GM12878 (cell line): ENCODE measurements at regions not wholly inside any gene's neighbourhood (a gene's known extent, or its start where the extent isn't known, plus 50 kb on each side); places are given as distances from the start of the nearest gene placed in this dataset.

Experiments
- ATAC-seq: fragments of 200-7000 bp; cut with Tn5 transposase; 3 replicates; pipeline ENCODE4 v1.9.1; 2020; ENCODE audit warnings: mild to moderate bottlenecking, moderate library complexity
- BruUV-seq: library from RNA; stranded (reverse); fragments of 400-500 nt; replicated peaks from 2 replicates; lab custom pipeline; 2021; lab: Mats Ljungman, UMichigan
- CTCF ChIA-PET: fragments of 300-600 bp; sonication (Branson Sonifier 250); formaldehyde crosslinking; extraction: SDS; loops from one replicate; lab custom pipeline; 2021; ENCODE audit warnings: inconsistent platforms; lab: Yijun Ruan, JAX
- POLR2A ChIA-PET: fragments of 350-600 bp; formaldehyde crosslinking; extraction: SDS; loops from one replicate; lab custom pipeline; 2021; ENCODE audit warnings: inconsistent platforms; lab: Charles Lee
- RAD21 ChIA-PET: fragments of 300-600 bp; sonication (Branson Sonifier 250); formaldehyde crosslinking; loops from one replicate; lab custom pipeline; 2023; ENCODE audit warnings: antibody characterized with exemption; ENCODE audit not compliant: unreplicated experiment; lab: Charles Lee
- SMC1A ChIA-PET: fragments of 300-600 bp; sonication (Branson Sonifier 250); formaldehyde crosslinking; loops from one replicate; lab custom pipeline; 2023; ENCODE audit not compliant: unreplicated experiment, uncharacterized antibody; lab: Charles Lee
- DNase-seq: peaks from one replicate; pipeline ENCODE4 v3.0.0-alpha.2; 2011; ENCODE audit warnings: low read depth, low spot score
- FAIRE-seq: peaks from 3 replicates; lab custom pipeline; 2011; peaks lifted over from hg19 to GRCh38; lab: Jason Lieb, UNC
- H2AFZ ChIP-seq: 2 replicates; pipeline ENCODE4 v1.6.0; 2011; ENCODE audit warnings: low read depth, low read length, control low read depth; ENCODE audit not compliant: control insufficient read depth
- H3K27ac ChIP-seq: 2 replicates; pipeline ENCODE4 v1.5.1; 2011; ENCODE audit warnings: control low read depth; ENCODE audit not compliant: control insufficient read depth, insufficient read depth
- H3K27me3 ChIP-seq, 2 experiments: replicated peaks in 1 of 2; 2 replicates each; pipeline versions ENCODE4 v1.6.0 to v1.6.1; 2011; ENCODE audit warnings: low read length in 1 of 2; ENCODE audit not compliant: control insufficient read depth in 2 of 2, insufficient read depth in 2 of 2
- H3K36me3 ChIP-seq, 2 experiments: 2 replicates each; pipeline ENCODE4 v1.5.1; 2011; ENCODE audit warnings: low read length in 1 of 2; ENCODE audit not compliant: control insufficient read depth in 2 of 2, insufficient read depth in 2 of 2
- H3K4me1 ChIP-seq: 2 replicates; pipeline ENCODE4 v1.6.1; 2011; ENCODE audit warnings: mild to moderate bottlenecking, low read length, moderate library complexity, mixed read lengths; ENCODE audit not compliant: control insufficient read depth, insufficient read depth
- H3K4me2 ChIP-seq: 2 replicates; pipeline ENCODE4 v1.6.0; 2011; ENCODE audit warnings: control low read depth; ENCODE audit not compliant: control insufficient read depth, insufficient read depth
- H3K4me3 ChIP-seq: fragments of 200-600 bp; sonication (generic); 2 replicates; pipeline ENCODE4 v1.5.1; 2016
- H3K79me2 ChIP-seq: 2 replicates; pipeline ENCODE4 v1.6.0; 2011; ENCODE audit warnings: low read length; ENCODE audit not compliant: control insufficient read depth, insufficient read depth
- H3K9ac ChIP-seq: 2 replicates; pipeline ENCODE4 v1.8.0; 2011; ENCODE audit warnings: low read length, control low read depth, mixed read lengths; ENCODE audit not compliant: control insufficient read depth, insufficient read depth
- H3K9me3 ChIP-seq: replicated peaks from 3 replicates; pipeline ENCODE4 v1.5.1; 2011; ENCODE audit warnings: mild to moderate bottlenecking, low read length; ENCODE audit not compliant: control insufficient read depth, insufficient read depth
- H4K20me1 ChIP-seq: 2 replicates; pipeline ENCODE4 v1.6.0; 2011; ENCODE audit not compliant: control insufficient read depth, insufficient read depth
- CEBPZ ChIP-seq: fragments of 150-350 bp; IDR thresholded peaks from 2 replicates; pipeline ENCODE4 v1.6.1; 2016; ENCODE audit warnings: low read depth, low read length
- EGR1 ChIP-seq, 2 experiments: IDR thresholded peaks; 1 replicate in 1 of 2; 2 replicates in 1 of 2; pipeline ENCODE4 v1.6.1; 2011 to 2012; ENCODE audit warnings: low read depth in 2 of 2, low read length in 2 of 2, borderline replicate concordance in 1 of 2, mild to moderate bottlenecking in 1 of 2, moderate library complexity in 1 of 2
- IKZF1 ChIP-seq: fragments of 450-650 bp; conservative IDR thresholded peaks from 2 replicates; pipeline ENCODE4 v1.6.1; 2017; ENCODE audit warnings: antibody characterized with exemption, mild to moderate bottlenecking
- JUNB ChIP-seq: IDR thresholded peaks from 2 replicates; pipeline ENCODE4 v1.6.1; 2016; ENCODE audit warnings: antibody characterized with exemption, mild to moderate bottlenecking
- WGBS: methylation state at CpG from one replicate; pipeline ENCODE4 v1.1.6; 2016; ENCODE audit warnings: low lambda C conversion rate; ENCODE audit not compliant: insufficient replicate concordance, insufficient coverage; ENCODE audit errors: missing lambda C conversion rate; 5-methylcytosine and 5-hydroxymethylcytosine counted together
- in situ Hi-C: fragments of 300-500 bp; cut with MboI; formaldehyde crosslinking; loops from 9 replicates; pipeline ENCODE4 v1.14.3; 2018; ENCODE audit warnings: mixed read lengths
- intact Hi-C: fragments of 100-400 bp; cut with micrococcal nuclease; formaldehyde crosslinking; loops from one replicate; pipeline ENCODE4 v1.14.2; 2022; ENCODE audit not compliant: unreplicated experiment
- TF ChIP-seq, protein P1 (sequence below): IDR thresholded peaks from 2 replicates; pipeline ENCODE4 v1.6.1; 2011; ENCODE audit warnings: borderline replicate concordance, low read depth, mild to moderate bottlenecking, moderate library complexity, mixed read lengths, low read length; ENCODE audit not compliant: insufficient read depth; ENCODE audit errors: extremely low read length

GRCh38 chr13:73960474-73960873 lies 173.7 kb downstream of the KLF12 start (continued):
- TF ChIP-seq JUNB, result no peak
- TF ChIP-seq IKZF1, result no peak
- TF ChIP-seq, protein P1, sequence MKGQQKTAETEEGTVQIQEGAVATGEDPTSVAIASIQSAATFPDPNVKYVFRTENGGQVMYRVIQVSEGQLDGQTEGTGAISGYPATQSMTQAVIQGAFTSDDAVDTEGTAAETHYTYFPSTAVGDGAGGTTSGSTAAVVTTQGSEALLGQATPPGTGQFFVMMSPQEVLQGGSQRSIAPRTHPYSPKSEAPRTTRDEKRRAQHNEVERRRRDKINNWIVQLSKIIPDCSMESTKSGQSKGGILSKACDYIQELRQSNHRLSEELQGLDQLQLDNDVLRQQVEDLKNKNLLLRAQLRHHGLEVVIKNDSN, result no peak
- TF ChIP-seq, all 136 proteins: peak for 0

DNA sequence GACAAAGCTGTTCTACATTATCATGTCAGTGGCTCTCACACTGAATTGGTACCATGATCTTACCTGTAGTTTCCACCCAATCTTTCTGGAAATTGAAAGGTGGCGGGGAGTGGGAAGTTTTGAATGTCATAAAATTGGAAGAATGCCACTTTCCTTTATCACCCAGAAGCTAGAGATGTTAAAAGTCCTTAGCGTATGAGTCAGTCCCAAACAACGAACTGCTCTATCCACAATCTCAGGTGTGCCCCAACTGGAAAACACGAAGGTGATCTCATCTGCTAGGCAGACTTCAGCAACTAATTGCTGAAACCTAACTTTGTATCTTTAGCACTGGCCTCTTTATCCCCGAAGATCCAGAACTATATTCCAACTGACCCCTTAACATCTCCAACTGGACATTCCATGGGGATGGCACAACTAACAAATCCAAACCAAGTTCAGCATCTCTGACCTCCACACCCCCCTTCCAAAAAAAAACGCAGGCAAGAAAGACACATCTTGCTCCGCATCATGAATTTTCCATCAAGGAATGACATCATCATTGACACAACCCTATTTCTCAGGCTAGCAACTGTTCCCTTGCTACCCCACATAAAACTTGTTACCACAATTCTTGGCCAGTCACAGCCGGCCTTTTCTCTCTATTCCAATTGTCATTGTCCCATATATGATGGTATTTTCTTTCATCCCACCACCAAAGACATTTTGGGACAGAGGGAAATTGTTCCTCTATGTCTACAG lies 175.4 kb downstream of the KLF12 start:
- H3K79me2 ChIP-seq, result peaks cover 3% of the 10 kb centered on the region; the same call in 1 of the 2 replicates
- no peak overlapping the region for H3K4me2 ChIP-seq
- POLR2A ChIA-PET, result no interaction called here
- 0 out of 2 replicates have a peak, but pooled peaks cover 2% of the 10 kb centered on the region for H3K4me1 ChIP-seq
- no peak for TF ChIP-seq CEBPZ
- TF ChIP-seq EGR1 (IDR thresholded peaks at IDR 0.05; ENCODE audit: borderline replicate concordance in 1 of 2, low read depth in 2 of 2, low read length in 2 of 2), result no peak
- TF ChIP-seq, all 136 proteins: peak for 0
- H3K27me3 ChIP-seq, result no peaks in the 10 kb centered on the region
- no peak overlapping the region for H3K27ac ChIP-seq
- no peak for ATAC-seq
- intact Hi-C loops, result no loop called here
- no peak for DNase-seq
- ChIA-PET RAD21 (no interaction called here), SMC1A (interaction anchor here (0.7 kb wide), 1 partner anchor 174 kb away, joined by 3 read pairs; no protein-coding TSS in a partner anchor), CTCF (no interaction called here)
- H3K36me3 ChIP-seq, result no peaks in the 10 kb centered on the region
- FAIRE-seq, result no peak
- WGBS, result 85% methylated on average over 7 of the region's 8 CpGs
- BruUV-seq, result no TSS peak
- no peaks in the 10 kb centered on the region for H4K20me1 ChIP-seq
- no peak overlapping the region for H2AFZ ChIP-seq
- no peak overlapping the region for H3K9ac ChIP-seq
- H3K9me3 ChIP-seq, result no peaks in the 10 kb centered on the region
- H3K4me3 ChIP-seq, result no peak overlapping the region
- in situ Hi-C loops, result no loop called here
